Sigmoid colon (tissue), 6 donors: ENCODE measurements at regions not wholly inside any gene's neighbourhood (a gene's known extent, or its start where the extent isn't known, plus 50 kb on each side); places are given as distances from the start of the nearest gene placed in this dataset.

Experiments
- DNase-seq: peaks from one replicate; pipeline ENCODE4 v3.0.0-alpha.2; 2019
- H3K27ac ChIP-seq, 4 donors: fragments of 200-600 bp; sonication (generic); one replicate each; pipeline ENCODE4 v1.5.1; 2016 to 2019; ENCODE audit warnings: mild to moderate bottlenecking in 1 of 4
- H3K27me3 ChIP-seq, 3 donors: fragments of 200-600 bp; sonication (generic); one replicate each; pipeline ENCODE4 v1.5.1; 2019; ENCODE audit warnings: mild to moderate bottlenecking in 1 of 3
- H3K36me3 ChIP-seq, 4 donors: fragments of 200-600 bp; sonication (generic); one replicate each; pipeline ENCODE4 v1.5.1; 2016 to 2019
- H3K4me1 ChIP-seq, 4 donors: fragments of 200-600 bp; sonication (generic); one replicate each; pipeline ENCODE4 v1.5.1; 2017 to 2019
- H3K4me3 ChIP-seq, 4 donors: fragments of 200-600 bp; sonication (generic); one replicate each; pipeline ENCODE4 v1.5.1; 2017 to 2019; ENCODE audit warnings: mild to moderate bottlenecking in 2 of 4, moderate library complexity in 1 of 4
- H3K9me3 ChIP-seq, 4 donors: fragments of 200-600 bp in 3 of 4; sonication (generic) in 3 of 4; one replicate each; pipeline versions ENCODE4 v1.5.1 to v1.6.1; 2013 to 2019
- CTCF ChIP-seq, 4 experiments: fragments of 450-650 bp in 3 of 4; fragments of 200-600 bp in 1 of 4; IDR thresholded peaks; one replicate each; pipeline ENCODE4 v1.5.1; 2016 to 2019; ENCODE audit warnings: antibody characterized with exemption in 4 of 4, mild to moderate bottlenecking in 3 of 4, moderate library complexity in 2 of 4
- EP300 ChIP-seq, 4 donors: sonication (generic); formaldehyde crosslinking; IDR thresholded peaks; one replicate each; pipeline ENCODE4 v1.6.1; 2017; ENCODE audit warnings: antibody characterized with exemption in 4 of 4
- POLR2A ChIP-seq, 2 donors: fragments of 450-650 bp; IDR thresholded peaks; one replicate each; pipeline ENCODE4 v1.6.1; 2016; ENCODE audit warnings: antibody characterized with exemption in 2 of 2, mild to moderate bottlenecking in 2 of 2, moderate library complexity in 2 of 2
- POLR2AphosphoS5 ChIP-seq, 4 donors: sonication (generic); formaldehyde crosslinking; IDR thresholded peaks; one replicate each; pipeline ENCODE4 v1.6.1; 2017; ENCODE audit warnings: antibody characterized with exemption in 4 of 4
- WGBS, 2 donors: extraction: QIAGEN DNeasy Blood & Tissue Kit; methylation state at CpG; one replicate each; pipeline ENCODE4 v1.1.7; 2013; 5-methylcytosine and 5-hydroxymethylcytosine counted together
- intact Hi-C: fragments of 100-400 bp; cut with DNase I; formaldehyde crosslinking; loops from one replicate; pipeline ENCODE4 v1.15.1; 2023
- donor health status: healthy with polysubstance abuse.
- donor health status: healthy.

- TF ChIP-seq EP300 (IDR thresholded peaks at IDR 0.05) (no peak), POLR2AphosphoS5 (IDR thresholded peaks at IDR 0.05) (no peak), CTCF (IDR thresholded peaks at IDR 0.05) (no peak), POLR2A (IDR thresholded peaks at IDR 0.05) (no peak)
- WGBS, 2 donors, result 52 to 76% methylated on average over 4 of the region's 4 CpGs
These were observed 203.9 kb upstream of the RGPD4 start for GRCh38 chr2:107622741-107623310.

GRCh38 chr2:107625982-107626381 is 200.7 kb upstream of the RGPD4 start:
- no peaks in the 10 kb centered on the region for H3K4me1 ChIP-seq
- TF ChIP-seq POLR2AphosphoS5 (IDR thresholded peaks at IDR 0.05), result no peak
- no peak for TF ChIP-seq CTCF (IDR thresholded peaks at IDR 0.05)
- no peak for TF ChIP-seq POLR2A (IDR thresholded peaks at IDR 0.05)
- TF ChIP-seq EP300 (IDR thresholded peaks at IDR 0.05), result no peak
- no peaks in the 10 kb centered on the region for H3K36me3 ChIP-seq
- H3K4me3 ChIP-seq, result no peak overlapping the region
- no peaks in the 10 kb centered on the region for H3K27me3 ChIP-seq
- intact Hi-C loops, result no loop called here
- H3K9me3 ChIP-seq, result peaks cover 0 to 10% (median 4%) of the 10 kb centered on the region in 4 donors
- H3K27ac ChIP-seq, result no peak overlapping the region
- no peak for DNase-seq

More at GRCh38 chr2:107622741-107623310, 203.9 kb upstream of the RGPD4 start:
- H3K27me3 ChIP-seq, result no peaks in the 10 kb centered on the region
- H3K4me1 ChIP-seq, result no peaks in the 10 kb centered on the region
- H3K36me3 ChIP-seq, result no peaks in the 10 kb centered on the region
- no peak for DNase-seq
- no peak overlapping the region for H3K27ac ChIP-seq
- intact Hi-C loops, result no loop called here
- peaks cover 0 to 8% (median 0%) of the 10 kb centered on the region in 4 donors for H3K9me3 ChIP-seq
- H3K4me3 ChIP-seq, result no peak overlapping the region

GRCh38 chr2:107627164-107627563 is 199.5 kb upstream of the RGPD4 start:
- intact Hi-C loops, result no loop called here
- Histone ChIP-seq H3K9me3 (peaks cover 0 to 10% (median 4%) of the 10 kb centered on the region in 4 donors), H3K27me3 (no peaks in the 10 kb centered on the region), H3K27ac (no peak overlapping the region), H3K4me1 (no peaks in the 10 kb centered on the region), H3K36me3 (no peaks in the 10 kb centered on the region), H3K4me3 (no peak overlapping the region)
- TF ChIP-seq POLR2AphosphoS5 (IDR thresholded peaks at IDR 0.05) (no peak), EP300 (IDR thresholded peaks at IDR 0.05) (no peak), CTCF (IDR thresholded peaks at IDR 0.05) (no peak)
- WGBS, 2 donors, result 60 to 84% methylated on average over 1 of the region's 1 CpG
- no peak for DNase-seq

GRCh38 chr2:107627926-107628325 is 198.8 kb upstream of the RGPD4 start:
- TF ChIP-seq POLR2AphosphoS5 (IDR thresholded peaks at IDR 0.05) (no peak), CTCF (IDR thresholded peaks at IDR 0.05) (no peak), POLR2A (IDR thresholded peaks at IDR 0.05) (no peak), EP300 (IDR thresholded peaks at IDR 0.05) (no peak)

GRCh38 chr2:107633580-107634147 is 193.0 kb upstream of the RGPD4 start:
- H3K36me3 ChIP-seq, result no peaks in the 10 kb centered on the region
- no peak overlapping the region for H3K27ac ChIP-seq
- TF ChIP-seq EP300 (IDR thresholded peaks at IDR 0.05) (no peak), CTCF (IDR thresholded peaks at IDR 0.05) (no peak), POLR2A (IDR thresholded peaks at IDR 0.05) (no peak), POLR2AphosphoS5 (IDR thresholded peaks at IDR 0.05) (no peak)
- no peaks in the 10 kb centered on the region for H3K27me3 ChIP-seq
- H3K4me3 ChIP-seq, result no peak overlapping the region
- WGBS, 2 donors, result 84 to 91% methylated on average over 3 of the region's 3 CpGs
- intact Hi-C loops, result no loop called here
- H3K9me3 ChIP-seq, result peaks cover 0 to 13% (median 0%) of the 10 kb centered on the region in 4 donors
- DNase-seq, result no peak
- H3K4me1 ChIP-seq, result no peaks in the 10 kb centered on the region

More at GRCh38 chr2:107627926-107628325, 198.8 kb upstream of the RGPD4 start:
- Histone ChIP-seq H3K27me3 (no peaks in the 10 kb centered on the region), H3K4me3 (no peak overlapping the region), H3K27ac (no peak overlapping the region), H3K4me1 (no peaks in the 10 kb centered on the region), H3K9me3 (peaks cover 0 to 10% (median 4%) of the 10 kb centered on the region in 4 donors), H3K36me3 (no peaks in the 10 kb centered on the region)
- DNase-seq, result no peak
- intact Hi-C loops, result no loop called here
- WGBS, 2 donors, result 93 to 94% methylated on average over 3 of the region's 3 CpGs
